Pancreas (tissue), 10 donors: ENCODE measurements at regions not wholly inside any gene's neighbourhood (a gene's known extent, or its start where the extent isn't known, plus 50 kb on each side); places are given as distances from the start of the nearest gene placed in this dataset.
A peak's percentile ranks its signal among the peaks of the same experiment; 100 is the strongest.

Source experiments
- ATAC-seq, 4 donors: fragments of 200-7000 bp; cut with Tn5 transposase; one replicate each; pipeline versions ENCODE4 v1.8.0 to v1.9.1; 2020; ENCODE audit warnings: mild to moderate bottlenecking in 4 of 4, moderate library complexity in 4 of 4
- DNase-seq, 6 donors: peaks; one replicate each; pipeline ENCODE4 v3.0.0-alpha.2; 2020
- FAIRE-seq: peaks from 2 replicates; lab custom pipeline; 2012; peaks lifted over from hg19 to GRCh38; lab: Jason Lieb, UNC
- H3K27ac ChIP-seq, 4 donors: fragments of 200-600 bp; sonication (generic); 1 replicate in 3 of 4; 2 replicates in 1 of 4; pipeline versions ENCODE4 v1.5.0 to v1.8.0; 2020
- H3K27me3 ChIP-seq, 4 donors: fragments of 200-600 bp; one replicate each; pipeline ENCODE4 v1.8.0; 2021
- H3K36me3 ChIP-seq, 3 donors: fragments of 200-600 bp; sonication (generic) in 1 of 3; one replicate each; pipeline versions ENCODE4 v1.5.0 to v1.8.0; 2020 to 2021
- H3K4me1 ChIP-seq, 3 donors: fragments of 200-600 bp; one replicate each; pipeline ENCODE4 v1.8.0; 2021
- H3K4me3 ChIP-seq, 4 donors: fragments of 200-600 bp; sonication (generic) in 2 of 4; one replicate each; pipeline versions ENCODE4 v1.5.0 to v1.8.0; 2020 to 2021
- H3K9me3 ChIP-seq, 4 donors: fragments of 200-600 bp; one replicate each; pipeline ENCODE4 v1.8.0; 2021
- WGBS, 2 donors: extraction: QIAGEN DNeasy Blood & Tissue Kit; methylation state at CpG; one replicate each; pipeline ENCODE4 v1.1.7; 2013; 5-methylcytosine and 5-hydroxymethylcytosine counted together
- intact Hi-C, 3 donors: fragments of 100-400 bp; cut with DNase I; formaldehyde crosslinking; loops; one replicate each; pipeline versions ENCODE4 v1.11.1 to v1.14.2; 2022
- TF ChIP-seq, protein P1 (sequence below), 4 donors: fragments of 200-600 bp; sonication (generic) in 3 of 4; IDR thresholded peaks; one replicate each; pipeline versions ENCODE4 v1.5.0 to v1.8.0; 2021; ENCODE audit warnings: antibody characterized with exemption in 4 of 4
- donor health status: healthy with polysubstance abuse.
- donor health status: DM: no; HTN: no; CAD: no; lungs with moderate emphysema.
- donor health status: DM: no; HTN: no; CAD: no.
- donor health status: control.
- donor health status: control.
- donor health status: Bipolar disorder and iron deficiency.
- donor health status: DM: yes; HTN: yes; CAD: no.
- donor health status: DM: no; HTN: no; CAD: no.
- donor health status: DM: no; HTN: no; CAD: no.
- donor health status: DM: yes; HTN: yes; CAD: no.

DNA sequence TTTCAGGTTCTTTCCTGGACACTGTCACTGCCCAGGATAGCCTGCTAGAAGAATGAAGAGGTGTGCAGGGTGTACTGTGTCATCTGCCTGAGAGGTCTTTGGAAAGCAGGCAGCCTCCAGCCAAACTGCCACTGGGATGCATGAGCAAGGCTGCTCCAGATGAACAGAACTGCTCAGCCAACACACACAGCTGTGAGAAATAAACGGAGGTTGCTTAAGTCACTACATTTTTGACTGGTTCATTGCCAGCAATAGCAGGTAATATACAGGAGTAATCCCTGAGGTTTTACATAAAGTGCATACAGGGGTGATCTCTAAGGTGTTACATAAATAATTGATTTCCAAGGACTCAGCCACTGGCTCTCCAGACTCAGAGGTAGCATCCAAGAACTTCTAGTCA is 516.9 kb downstream of the BRINP3 start:
- 34 to 39% methylated on average over 1 of the region's 1 CpG for whole genome bisulfite sequencing, 2 donors

DNA sequence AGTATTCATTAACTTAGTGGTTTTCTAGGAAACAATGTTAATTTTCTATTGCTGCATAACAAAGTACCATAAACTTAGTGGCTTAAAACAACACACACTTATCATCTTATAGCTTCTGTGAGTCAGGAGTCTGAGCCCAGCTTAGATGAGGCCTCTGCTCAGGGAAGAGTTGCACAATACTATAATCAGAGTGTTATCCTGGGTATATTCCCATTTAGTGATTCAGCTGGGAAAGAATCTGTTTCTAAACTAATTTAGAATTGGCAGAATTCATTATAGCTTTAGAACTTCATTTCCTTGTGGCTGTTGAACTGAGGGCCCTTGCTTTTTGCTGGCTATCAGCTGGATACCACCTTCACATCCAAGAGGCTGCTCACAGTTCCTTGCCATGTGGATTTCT is 515.5 kb downstream of the BRINP3 start:
- Histone ChIP-seq H3K9me3 (no peaks in the 10 kb centered on the region), H3K4me1 (no peaks in the 10 kb centered on the region), H3K36me3 (no peaks in the 10 kb centered on the region), H3K27ac (no peak overlapping the region), H3K27me3 (no peaks in the 10 kb centered on the region), H3K4me3 (no peak overlapping the region)
- DNase-seq (no peak), FAIRE-seq (no peak), ATAC-seq (peak in 1 of 4 donors; percentile 36)
- intact Hi-C loops: no loop called here
- TF ChIP-seq, protein P1, sequence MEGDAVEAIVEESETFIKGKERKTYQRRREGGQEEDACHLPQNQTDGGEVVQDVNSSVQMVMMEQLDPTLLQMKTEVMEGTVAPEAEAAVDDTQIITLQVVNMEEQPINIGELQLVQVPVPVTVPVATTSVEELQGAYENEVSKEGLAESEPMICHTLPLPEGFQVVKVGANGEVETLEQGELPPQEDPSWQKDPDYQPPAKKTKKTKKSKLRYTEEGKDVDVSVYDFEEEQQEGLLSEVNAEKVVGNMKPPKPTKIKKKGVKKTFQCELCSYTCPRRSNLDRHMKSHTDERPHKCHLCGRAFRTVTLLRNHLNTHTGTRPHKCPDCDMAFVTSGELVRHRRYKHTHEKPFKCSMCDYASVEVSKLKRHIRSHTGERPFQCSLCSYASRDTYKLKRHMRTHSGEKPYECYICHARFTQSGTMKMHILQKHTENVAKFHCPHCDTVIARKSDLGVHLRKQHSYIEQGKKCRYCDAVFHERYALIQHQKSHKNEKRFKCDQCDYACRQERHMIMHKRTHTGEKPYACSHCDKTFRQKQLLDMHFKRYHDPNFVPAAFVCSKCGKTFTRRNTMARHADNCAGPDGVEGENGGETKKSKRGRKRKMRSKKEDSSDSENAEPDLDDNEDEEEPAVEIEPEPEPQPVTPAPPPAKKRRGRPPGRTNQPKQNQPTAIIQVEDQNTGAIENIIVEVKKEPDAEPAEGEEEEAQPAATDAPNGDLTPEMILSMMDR (IDR thresholded peaks at IDR 0.05): no peak

More for the DNA sequence above, 516.9 kb downstream of the BRINP3 start:
- H3K36me3 ChIP-seq: no peaks in the 10 kb centered on the region
- DNase-seq (no peak), ATAC-seq (no peak), FAIRE-seq (no peak)
- H3K27ac ChIP-seq: no peak overlapping the region
- intact Hi-C loops: no loop called here
- H3K4me3 ChIP-seq: no peak overlapping the region
- TF ChIP-seq, protein P1 (IDR thresholded peaks at IDR 0.05): no peak
- no peaks in the 10 kb centered on the region for H3K27me3 ChIP-seq
- H3K9me3 ChIP-seq: no peaks in the 10 kb centered on the region
- no peaks in the 10 kb centered on the region for H3K4me1 ChIP-seq

DNA sequence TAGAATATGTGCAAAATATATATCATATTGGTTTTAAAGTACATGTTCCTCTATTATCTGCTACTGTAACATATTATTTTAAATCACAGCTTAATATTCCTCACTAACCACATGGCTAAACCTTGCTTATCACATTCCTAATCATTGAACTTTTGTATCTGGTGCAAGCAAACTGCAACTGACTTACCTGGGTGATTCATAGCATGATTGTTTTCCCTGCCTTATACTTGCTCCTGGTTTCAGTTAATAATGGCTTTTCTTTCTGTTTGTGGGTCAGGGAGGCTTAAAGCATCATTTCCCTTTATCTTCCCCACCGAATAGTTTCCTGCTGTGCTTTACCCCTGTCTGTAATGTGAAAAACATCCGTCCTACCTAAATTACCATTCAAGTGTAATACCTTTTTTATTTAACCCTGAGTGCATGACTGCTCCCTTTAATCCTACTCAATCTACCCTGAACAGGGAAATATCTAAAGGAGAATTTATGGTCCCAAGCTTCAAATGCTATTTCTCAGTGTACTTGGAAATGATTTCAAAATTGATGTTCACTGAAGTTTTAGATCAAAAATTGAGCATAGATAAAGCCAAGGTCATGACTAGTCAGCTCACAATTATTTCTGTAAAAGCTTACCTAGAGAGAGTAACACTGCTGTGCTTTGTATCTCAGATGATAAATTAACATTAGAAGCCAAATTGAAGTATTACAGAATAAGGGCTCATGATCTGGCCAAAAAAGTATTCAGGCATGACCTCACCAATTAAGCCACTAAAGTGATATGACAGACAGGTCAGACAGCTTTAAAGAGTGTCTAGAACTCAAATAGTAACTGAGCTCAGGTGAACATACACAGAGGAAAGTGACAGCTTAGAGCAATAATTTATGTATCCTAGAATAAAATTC is 507.1 kb downstream of the BRINP3 start:
- no peak for FAIRE-seq

DNA sequence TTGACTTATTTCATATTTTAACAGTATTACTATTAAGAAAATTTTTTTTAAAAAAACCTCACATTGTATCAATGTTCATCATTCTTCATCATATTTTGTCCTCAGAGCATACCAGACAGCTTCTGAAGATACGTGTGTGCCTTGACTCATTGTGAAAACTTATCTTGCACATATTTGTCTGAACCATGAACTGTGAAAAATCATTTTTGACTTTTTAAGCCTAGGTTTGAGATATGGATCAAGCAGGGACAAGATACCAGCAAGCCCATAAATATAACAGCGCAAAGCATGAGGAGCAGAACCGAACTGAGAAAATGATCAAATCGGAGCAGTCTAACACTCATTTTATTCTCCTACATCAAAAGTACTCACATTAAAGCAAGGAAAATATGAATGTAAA is 506.0 kb downstream of the BRINP3 start:
- intact Hi-C loops: no loop called here
- TF ChIP-seq, protein P1 (IDR thresholded peaks at IDR 0.05): no peak
- no peak for ATAC-seq
- no peak for DNase-seq
- Histone ChIP-seq H3K9me3 (no peaks in the 10 kb centered on the region), H3K27ac (no peak overlapping the region), H3K4me1 (no peaks in the 10 kb centered on the region), H3K4me3 (no peak overlapping the region), H3K36me3 (no peaks in the 10 kb centered on the region), H3K27me3 (no peaks in the 10 kb centered on the region)
- WGBS, 2 donors: 78 to 86% methylated on average over 4 of the region's 4 CpGs
- FAIRE-seq: no peak

More for the DNA sequence above, 507.1 kb downstream of the BRINP3 start:
- DNase-seq (no peak), ATAC-seq (no peak)
- Histone ChIP-seq H3K36me3 (no peaks in the 10 kb centered on the region), H3K9me3 (no peaks in the 10 kb centered on the region), H3K27me3 (no peaks in the 10 kb centered on the region), H3K4me1 (no peaks in the 10 kb centered on the region), H3K4me3 (no peak overlapping the region), H3K27ac (no peak overlapping the region)
- intact Hi-C loops: no loop called here
- TF ChIP-seq, protein P1 (IDR thresholded peaks at IDR 0.05): no peak
- 8 to 9% methylated on average over 2 of the region's 2 CpGs for WGBS, 2 donors

DNA sequence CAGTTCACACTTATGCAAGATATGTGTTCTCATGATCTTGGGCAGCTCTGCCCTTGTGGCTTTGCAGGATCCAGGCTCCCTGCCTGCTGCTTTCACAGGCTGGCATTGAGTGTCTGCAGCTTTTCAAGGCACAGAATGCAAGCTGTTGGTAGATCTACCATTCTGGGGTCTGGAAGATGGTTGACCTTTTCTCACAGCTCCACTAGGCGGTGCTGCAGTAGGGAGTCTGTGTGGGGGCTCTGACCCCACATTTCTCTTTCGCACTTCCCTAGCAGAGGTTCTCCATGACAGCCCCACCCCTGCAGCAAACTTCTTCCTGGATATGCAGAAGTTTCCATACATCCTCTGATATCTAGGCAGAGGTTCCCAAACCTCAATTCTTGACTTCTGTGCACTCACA is 500.5 kb downstream of the BRINP3 start:
- FAIRE-seq (no peak), ATAC-seq (no peak), DNase-seq (no peak)
- Histone ChIP-seq H3K4me1 (no peaks in the 10 kb centered on the region), H3K27me3 (no peaks in the 10 kb centered on the region), H3K27ac (no peak overlapping the region), H3K36me3 (no peaks in the 10 kb centered on the region), H3K4me3 (no peak overlapping the region), H3K9me3 (no peaks in the 10 kb centered on the region)
- intact Hi-C loops: no loop called here
- WGBS, 2 donors: 62 to 70% methylated on average over 2 of the region's 2 CpGs
- TF ChIP-seq, protein P1 (IDR thresholded peaks at IDR 0.05): no peak
